Dedifferentiated amniotic fluid mesenchymal stem cell (primary cell): ENCODE measurements at regions not wholly inside any gene's neighbourhood (a gene's known extent, or its start where the extent isn't known, plus 50 kb on each side); places are given as distances from the start of the nearest gene placed in this dataset.
"Not testable (repeated sequence)": the region's sequence is repeated elsewhere in the genome, so short reads cannot be mapped to it uniquely, and the experiment has no call there.

Experiments used
- DNase-seq: peaks from one replicate; pipeline ENCODE4 v3.0.0-alpha.2; 2016; ENCODE audit errors: extremely low spot score

DNA sequence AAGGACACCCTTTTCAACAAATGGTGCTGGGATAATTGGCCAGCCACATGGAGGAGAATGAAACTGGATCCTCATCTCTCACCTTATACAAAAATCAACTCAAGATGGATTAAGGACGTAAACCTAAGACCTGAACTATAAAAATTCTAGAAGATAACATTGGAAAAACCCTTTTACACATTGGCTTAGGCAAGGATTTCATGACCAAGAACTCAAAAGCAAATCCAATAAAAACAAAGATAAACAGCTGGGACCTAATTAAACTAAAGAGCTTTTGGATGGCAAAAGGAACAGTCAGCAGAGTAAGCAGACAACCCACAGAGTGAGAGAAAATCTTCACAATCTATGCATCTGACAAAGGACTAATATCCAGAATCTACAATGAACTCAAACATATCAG is 96.9 kb upstream of the BNIP2 start:
- not testable (repeated sequence) for DNase-seq

DNA sequence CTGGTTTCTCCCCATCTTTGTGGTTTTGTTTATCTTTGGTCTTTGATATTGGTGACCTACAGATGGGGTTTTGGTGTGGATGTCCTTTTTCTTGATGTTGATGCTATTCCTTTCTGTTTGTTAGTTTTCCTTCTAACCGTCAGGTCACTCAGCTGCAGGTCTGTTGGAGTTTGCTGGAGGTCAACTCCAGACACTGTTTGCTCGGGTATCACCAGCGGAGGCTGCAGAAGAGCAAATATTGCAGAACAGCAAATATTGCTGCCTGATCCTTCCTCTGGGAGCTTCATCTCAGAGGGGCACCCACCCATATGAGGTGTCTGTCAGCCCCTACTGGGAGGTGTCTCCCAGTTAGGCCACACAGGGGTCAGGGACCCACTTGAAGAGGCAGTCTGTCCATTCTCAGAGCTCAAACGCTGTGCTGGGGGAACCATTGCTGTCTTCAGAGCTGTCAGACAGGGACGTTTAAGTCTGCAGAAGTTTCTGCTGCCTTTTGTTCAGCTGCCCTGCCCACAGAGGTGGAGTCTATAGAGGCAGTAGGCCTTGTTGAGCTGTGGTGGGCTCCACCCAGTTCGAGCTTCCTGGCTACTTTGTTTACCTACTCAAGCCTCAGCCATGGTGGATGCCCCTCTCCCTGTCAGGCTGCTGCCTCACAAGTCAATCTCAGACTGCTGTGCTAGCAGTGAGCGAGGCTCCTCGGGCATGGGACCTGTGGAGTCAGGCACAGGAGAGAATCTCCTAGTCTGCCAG is 94.8 kb upstream of the BNIP2 start:
- not testable (repeated sequence) for DNase-seq

DNA sequence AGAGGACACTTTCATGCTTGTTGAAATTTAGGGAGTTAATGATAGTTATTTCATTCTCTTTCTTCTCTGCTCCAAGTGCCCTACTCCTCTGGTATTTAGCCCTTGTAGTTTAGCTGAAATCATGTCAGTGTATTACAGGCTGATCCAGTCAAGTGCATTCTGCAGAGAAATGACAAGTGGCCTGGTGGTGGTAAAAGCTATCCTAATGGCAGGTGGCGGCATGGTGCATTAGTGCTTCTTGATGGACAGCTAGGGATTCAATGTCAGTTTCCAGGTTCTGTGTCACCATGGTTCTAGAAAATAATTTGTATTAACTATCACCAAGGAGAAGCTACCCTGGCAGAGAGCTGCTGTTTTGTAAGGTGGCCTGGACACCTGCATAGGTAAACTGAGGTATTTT is 90.0 kb upstream of the BNIP2 start:
- no peak for DNase-seq

- no peak for DNase-seq
Measured at GRCh38 chr15:59764775-59765174, 75.7 kb upstream of the BNIP2 start.

DNA sequence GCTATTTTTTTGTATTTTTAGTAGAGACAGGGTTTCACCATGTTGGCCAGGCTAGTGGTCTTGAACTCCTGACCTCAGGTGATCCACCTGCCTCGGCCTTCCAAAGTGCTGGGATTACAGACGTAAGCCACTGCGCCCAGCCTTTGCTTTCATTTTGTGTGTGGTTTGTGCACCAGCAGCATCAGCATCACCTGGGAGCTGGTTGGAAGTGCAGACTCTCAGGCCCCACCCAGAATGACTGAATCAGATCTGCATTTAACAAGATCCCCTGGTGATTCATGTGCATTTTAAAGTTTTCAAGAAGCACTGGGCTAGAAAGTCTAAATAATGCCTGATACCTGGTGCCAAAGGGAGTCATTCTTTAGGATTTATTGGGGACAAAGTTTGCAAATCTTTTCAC is 73.4 kb upstream of the BNIP2 start:
- DNase-seq = no peak

GRCh38 chr15:59760256-59760655 is 71.1 kb upstream of the BNIP2 start:
- not testable (repeated sequence) for DNase-seq

GRCh38 chr15:59751552-59752413 is 62.7 kb upstream of the BNIP2 start:
- DNase-seq = no peak

DNA sequence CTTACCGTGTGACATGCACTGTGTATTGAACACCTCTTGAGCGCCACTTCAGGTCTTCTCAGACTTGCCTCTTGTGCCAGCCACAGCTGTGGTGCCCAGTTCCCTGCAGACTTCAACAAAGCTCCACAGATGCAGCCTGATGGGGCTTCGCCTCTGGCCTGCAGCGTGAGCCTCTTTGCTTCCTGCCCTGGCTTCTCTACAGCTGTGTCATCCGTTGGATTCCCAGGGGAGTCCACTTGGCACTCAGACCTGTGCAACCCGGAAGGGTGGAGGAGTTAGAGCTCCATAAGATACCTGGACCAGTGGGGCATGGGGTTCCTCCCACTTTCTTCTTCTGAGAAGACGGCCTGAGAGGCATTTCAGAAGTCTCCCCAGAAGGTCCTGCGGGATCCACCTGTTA is 57.7 kb upstream of the BNIP2 start:
- DNase-seq = no peak

DNA sequence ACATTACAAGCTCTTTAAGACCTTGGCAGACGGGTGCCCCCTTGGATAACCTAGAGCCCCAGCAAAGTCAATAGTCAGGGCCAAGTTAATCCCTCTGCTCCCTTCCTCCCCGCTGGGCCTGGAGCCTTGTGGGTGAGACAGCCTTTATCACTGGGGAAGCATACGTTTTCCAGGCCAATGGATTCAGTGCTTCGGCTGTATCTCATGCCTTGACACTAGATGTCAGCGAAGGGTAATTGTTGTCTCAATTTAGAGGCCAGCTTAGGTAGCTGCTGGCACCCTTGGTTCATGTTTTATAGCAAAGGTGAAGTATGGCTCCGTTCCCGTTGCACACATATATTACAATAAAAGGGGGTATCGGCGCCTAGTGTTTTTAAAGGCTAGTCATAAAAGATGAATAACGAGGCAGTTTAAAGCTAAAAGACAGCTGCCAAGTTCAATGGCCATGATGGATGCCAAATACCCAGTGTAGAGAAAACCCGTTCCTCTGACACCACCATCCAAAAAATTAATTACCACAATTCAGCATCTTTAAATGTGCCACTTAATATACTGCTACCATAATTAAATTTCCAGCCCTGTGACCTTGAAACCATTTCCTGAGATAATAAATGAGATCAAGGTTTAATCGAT is 52.3 kb upstream of the BNIP2 start:
- no peak for DNase-seq

GRCh38 chr15:59739557-59740186 is 50.6 kb upstream of the BNIP2 start:
- no peak for DNase-seq
